ENCODE measurements at regions not wholly inside any gene's neighbourhood (a gene's known extent, or its start where the extent isn't known, plus 50 kb on each side); places are given as distances from the start of the nearest gene placed in this dataset.

DNA sequence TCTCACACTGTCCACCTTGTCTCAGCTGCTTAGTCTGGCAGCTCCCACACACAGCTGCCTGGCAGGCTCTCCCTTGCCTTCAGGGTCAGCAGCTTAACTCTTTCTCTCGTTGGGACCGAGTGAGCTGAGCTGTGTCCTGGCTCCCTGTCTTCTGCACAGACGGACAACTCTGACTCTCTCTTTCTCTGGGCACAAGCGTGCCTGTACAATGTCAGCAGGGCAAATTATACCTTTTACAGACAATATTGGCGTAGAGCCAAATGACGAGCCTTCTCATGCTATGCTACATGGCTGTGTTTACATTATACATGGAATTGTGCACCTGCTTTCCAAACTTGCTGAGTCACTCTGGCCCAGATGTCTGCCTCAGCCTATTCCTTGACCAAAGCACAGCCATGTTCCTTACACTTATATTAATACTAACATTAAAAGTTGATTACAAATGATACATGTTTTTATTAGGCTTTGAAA is 188.6 kb downstream of the CYLC2 start:
- TF ChIP-seq CTCF (IDR thresholded peaks at IDR 0.05; ENCODE audit: insufficient read depth in 1 of 2, low read depth in 1 of 2, low read length in 1 of 2, severe bottlenecking in 1 of 2, unreplicated experiment in 1 of 2): no peak
- Mint-ChIP-seq H3K4me3 (ENCODE audit: unreplicated experiment) (no peak overlapping the region), H3K9me3 (ENCODE audit: unreplicated experiment) (peaks cover 10% of the 10 kb centered on the region)

GRCh38 chr9:103186959-103187358 is 191.8 kb downstream of the CYLC2 start:
- Histone ChIP-seq H3K4me1 (no peaks in the 10 kb centered on the region), H3K4me3 (ENCODE audit: low read depth, low read length) (no peak overlapping the region), H3K27me3 (replicated peaks; ENCODE audit: control insufficient read depth, insufficient read depth, low read length) (no peaks in the 10 kb centered on the region), H3K36me3 (ENCODE audit: control insufficient read depth, insufficient read depth, low read length) (no peaks in the 10 kb centered on the region), H3K9me3 (no peaks in the 10 kb centered on the region)
- POLR2A ChIA-PET: no interaction called here
- Mint-ChIP-seq H3K27me3 (ENCODE audit: insufficient read depth, unreplicated experiment) (no peaks in the 10 kb centered on the region), H3K4me3 (ENCODE audit: unreplicated experiment) (no peak overlapping the region), H3K9me3 (ENCODE audit: unreplicated experiment) (peaks cover 10% of the 10 kb centered on the region), H3K4me1 (ENCODE audit: low read depth, unreplicated experiment) (no peaks in the 10 kb centered on the region), H3K36me3 (ENCODE audit: insufficient read depth, unreplicated experiment) (no peaks in the 10 kb centered on the region), H3K27ac (ENCODE audit: unreplicated experiment) (no peak overlapping the region)
- CTCF ChIA-PET: no interaction called here
- intact Hi-C loops (cut with micrococcal nuclease; ENCODE audit: unreplicated experiment): no loop called here
- no TSS peak for BruUV-seq (replicated peaks)
- no peak for TF ChIP-seq CTCF (IDR thresholded peaks at IDR 0.05; ENCODE audit: insufficient read depth in 1 of 2, low read depth in 1 of 2, low read length in 1 of 2, severe bottlenecking in 1 of 2, unreplicated experiment in 1 of 2)
- no peak for DNase-seq

More for the DNA sequence above, 188.6 kb downstream of the CYLC2 start:
- ChIA-PET POLR2A (no interaction called here), CTCF (no interaction called here)
- no peak for DNase-seq
- Histone ChIP-seq H3K9me3 (no peaks in the 10 kb centered on the region), H3K36me3 (ENCODE audit: control insufficient read depth, insufficient read depth, low read length) (no peaks in the 10 kb centered on the region), H3K4me1 (no peaks in the 10 kb centered on the region), H3K27me3 (replicated peaks; ENCODE audit: control insufficient read depth, insufficient read depth, low read length) (no peaks in the 10 kb centered on the region), H3K4me3 (ENCODE audit: low read depth, low read length) (no peak overlapping the region)
- no peak overlapping the region for H3K27ac Mint-ChIP-seq (ENCODE audit: unreplicated experiment)
- no peaks in the 10 kb centered on the region for H3K4me1 Mint-ChIP-seq (ENCODE audit: low read depth, unreplicated experiment)
- H3K36me3 Mint-ChIP-seq (ENCODE audit: insufficient read depth, unreplicated experiment): no peaks in the 10 kb centered on the region
- H3K27me3 Mint-ChIP-seq (ENCODE audit: insufficient read depth, unreplicated experiment): no peaks in the 10 kb centered on the region
- intact Hi-C loops (cut with micrococcal nuclease; ENCODE audit: unreplicated experiment): no loop called here
- no TSS peak for BruUV-seq (replicated peaks)

DNA sequence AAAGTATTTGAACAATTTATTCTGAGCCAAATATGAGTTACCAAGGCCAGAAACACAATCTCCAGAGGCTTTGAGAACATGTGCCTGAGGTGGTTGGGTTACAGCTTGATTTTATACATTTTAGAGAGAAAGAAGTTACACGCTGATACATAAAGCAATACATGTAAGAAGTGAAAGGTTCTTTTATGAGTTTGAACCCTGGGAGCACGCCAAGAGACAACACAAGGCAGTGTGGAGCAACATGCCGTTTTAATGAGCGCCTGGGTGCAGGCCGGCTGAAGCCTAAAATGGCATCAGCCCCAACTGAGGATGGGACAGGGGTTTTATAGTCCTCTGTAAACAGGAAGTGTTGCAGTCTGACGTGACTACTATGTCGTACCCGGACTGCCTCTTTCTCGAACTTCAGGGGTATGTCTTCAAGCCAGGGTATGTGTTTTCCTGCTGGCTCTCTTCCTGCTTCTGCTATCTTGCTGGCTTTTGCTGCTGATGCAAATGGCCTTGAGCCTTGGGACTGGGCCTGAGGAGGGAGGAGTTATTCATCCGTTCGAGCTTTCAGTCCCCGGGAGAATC is 193.7 kb downstream of the CYLC2 start:
- no peak for DNase-seq
- Mint-ChIP-seq H3K27me3 (ENCODE audit: insufficient read depth, unreplicated experiment) (no peaks in the 10 kb centered on the region), H3K9me3 (ENCODE audit: unreplicated experiment) (peaks cover 3% of the 10 kb centered on the region), H3K4me3 (ENCODE audit: unreplicated experiment) (no peak overlapping the region), H3K36me3 (ENCODE audit: insufficient read depth, unreplicated experiment) (no peaks in the 10 kb centered on the region), H3K27ac (ENCODE audit: unreplicated experiment) (no peak overlapping the region), H3K4me1 (ENCODE audit: low read depth, unreplicated experiment) (no peaks in the 10 kb centered on the region)
- CTCF ChIA-PET: no interaction called here
- H3K4me3 ChIP-seq (ENCODE audit: low read depth, low read length): no peak overlapping the region
- no peaks in the 10 kb centered on the region for H3K27me3 ChIP-seq (replicated peaks; ENCODE audit: control insufficient read depth, insufficient read depth, low read length)
- intact Hi-C loops (cut with micrococcal nuclease; ENCODE audit: unreplicated experiment): no loop called here
- no TSS peak for BruUV-seq (replicated peaks)
- no peak for TF ChIP-seq CTCF (IDR thresholded peaks at IDR 0.05; ENCODE audit: insufficient read depth in 1 of 2, low read depth in 1 of 2, low read length in 1 of 2, severe bottlenecking in 1 of 2, unreplicated experiment in 1 of 2)
- H3K36me3 ChIP-seq (ENCODE audit: control insufficient read depth, insufficient read depth, low read length): no peaks in the 10 kb centered on the region
- no peaks in the 10 kb centered on the region for H3K4me1 ChIP-seq
- no peaks in the 10 kb centered on the region for H3K9me3 ChIP-seq
- POLR2A ChIA-PET: no interaction called here

Data from Caco-2 (cell line).